ENCODE measurements at regions not wholly inside any gene's neighbourhood (a gene's known extent, or its start where the extent isn't known, plus 50 kb on each side); places are given as distances from the start of the nearest gene placed in this dataset.

GRCh38 chr16:79716645-79717332 lies 116.3 kb upstream of the MAF start:
- no peak for DNase-seq (ENCODE audit: low read depth, low spot score)

- peak; percentile 72 for DNase-seq (ENCODE audit: low read depth, low spot score)
These were observed 114.5 kb upstream of the MAF start for GRCh38 chr16:79715061-79715460.

GRCh38 chr16:79714440-79714839 lies 113.9 kb upstream of the MAF start:
- DNase-seq (ENCODE audit: low read depth, low spot score) = no peak

- no peak for DNase-seq (ENCODE audit: low read depth, low spot score)
These were observed 113.2 kb upstream of the MAF start for GRCh38 chr16:79713609-79714309.

- no peak for DNase-seq (ENCODE audit: low read depth, low spot score)
These were observed 111.7 kb upstream of the MAF start for GRCh38 chr16:79712276-79712675.

GRCh38 chr16:79707876-79708275 lies 107.3 kb upstream of the MAF start:
- no peak for DNase-seq (ENCODE audit: low read depth, low spot score)

- no peak for DNase-seq (ENCODE audit: low read depth, low spot score)
These were observed 102.5 kb upstream of the MAF start for GRCh38 chr16:79703066-79703465.

GRCh38 chr16:79698341-79698753 lies 97.8 kb upstream of the MAF start:
- peak; percentile 63 for DNase-seq (ENCODE audit: low read depth, low spot score)

GRCh38 chr16:79697562-79698112 lies 97.1 kb upstream of the MAF start:
- no peak for DNase-seq (ENCODE audit: low read depth, low spot score)

GRCh38 chr16:79691007-79691406 lies 90.5 kb upstream of the MAF start:
- DNase-seq (ENCODE audit: low read depth, low spot score) = no peak

- no peak for DNase-seq (ENCODE audit: low read depth, low spot score)
These were observed 89.6 kb upstream of the MAF start for GRCh38 chr16:79690159-79690558.

- DNase-seq (ENCODE audit: low read depth, low spot score) = no peak
These were observed 87.0 kb upstream of the MAF start for GRCh38 chr16:79687249-79688130.

- DNase-seq (ENCODE audit: low read depth, low spot score) = no peak
These were observed 85.3 kb upstream of the MAF start for GRCh38 chr16:79685871-79686270.

GRCh38 chr16:79679334-79679733 lies 78.8 kb upstream of the MAF start:
- DNase-seq (ENCODE audit: low read depth, low spot score) = no peak

GRCh38 chr16:79677799-79678530 lies 77.4 kb upstream of the MAF start:
- DNase-seq (ENCODE audit: low read depth, low spot score) = no peak

GRCh38 chr16:79673635-79674034 lies 73.1 kb upstream of the MAF start:
- no peak for DNase-seq (ENCODE audit: low read depth, low spot score)

- no peak for DNase-seq (ENCODE audit: low read depth, low spot score)
These were observed 72.0 kb upstream of the MAF start for GRCh38 chr16:79672524-79672923.

- no peak for DNase-seq (ENCODE audit: low read depth, low spot score)
These were observed 68.0 kb upstream of the MAF start for GRCh38 chr16:79668502-79668901.

GRCh38 chr16:79665970-79666369 lies 65.4 kb upstream of the MAF start:
- DNase-seq (ENCODE audit: low read depth, low spot score) = no peak

- no peak for DNase-seq (ENCODE audit: low read depth, low spot score)
These were observed 63.9 kb upstream of the MAF start for GRCh38 chr16:79664407-79664806.

GRCh38 chr16:79662669-79663313 lies 62.3 kb upstream of the MAF start:
- no peak for DNase-seq (ENCODE audit: low read depth, low spot score)

Data from brain pericyte (primary cell).